ENCODE measurements at regions not wholly inside any gene's neighbourhood (a gene's known extent, or its start where the extent isn't known, plus 50 kb on each side); places are given as distances from the start of the nearest gene placed in this dataset.

DNA sequence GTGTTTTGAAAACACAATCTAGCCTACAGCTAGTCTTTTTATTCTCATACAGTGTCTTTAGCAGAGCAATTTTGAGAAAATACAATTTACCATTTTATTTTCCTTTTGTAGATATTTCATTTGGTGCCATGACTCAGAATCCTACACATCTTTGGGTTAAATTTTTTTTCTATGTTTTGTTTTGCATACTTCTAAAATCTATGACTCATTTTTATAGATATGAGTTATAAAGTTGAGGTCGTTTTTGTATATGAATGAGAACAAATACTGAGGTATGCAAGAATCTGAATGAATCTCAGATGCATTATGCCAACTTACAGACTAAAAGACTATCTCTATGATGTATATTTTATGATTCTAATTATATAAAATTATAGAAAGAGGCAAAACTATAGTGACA, 206.5 kb upstream of the ANXA10 start:
- no peak for TF ChIP-seq EZH2 (IDR thresholded peaks at IDR 0.05)
- no peak for TF ChIP-seq POLR2AphosphoS5 (IDR thresholded peaks at IDR 0.05; ENCODE audit: borderline replicate concordance, low read depth, low read length)
- no peak for TF ChIP-seq FOXP2 (optimal IDR thresholded peaks at IDR 0.05; ENCODE audit: control extremely low read depth, extremely low read length, insufficient read depth)
